Activated B cell treated with CpG ODN at 0.5 μM for 24 hours (primary cell): ENCODE measurements at regions not wholly inside any gene's neighbourhood (a gene's known extent, or its start where the extent isn't known, plus 50 kb on each side); places are given as distances from the start of the nearest gene placed in this dataset.

ENCODE experiments used
- ATAC-seq: fragments of 200-7000 bp; cut with Tn5 transposase; one replicate; pipeline ENCODE4 v1.10.0; 2021; ENCODE audit warnings: low read depth, mild to moderate bottlenecking, moderate library complexity
- CTCF ChIA-PET: fragments of 350-600 bp; sonication (Branson Sonifier 250); formaldehyde crosslinking; loops from one replicate; lab custom pipeline; 2021; ENCODE audit warnings: antibody characterized with exemption; lab: Charles Lee
- POLR2A ChIA-PET: fragments of 350-600 bp; sonication (Branson Sonifier 250); formaldehyde crosslinking; loops from one replicate; lab custom pipeline; 2021; ENCODE audit warnings: antibody characterized with exemption; lab: Charles Lee
- DNase-seq: peaks from one replicate; pipeline ENCODE4 v3.0.0; 2022
- H3K27ac Mint-ChIP-seq: one replicate; pipeline ENCODE4 v1.8.0; 2020; ENCODE audit warnings: mixed read lengths
- H3K27me3 Mint-ChIP-seq: one replicate; pipeline ENCODE4 v1.8.0; 2021; ENCODE audit warnings: mixed read lengths
- H3K36me3 Mint-ChIP-seq: one replicate; pipeline ENCODE4 v1.8.0; 2021; ENCODE audit warnings: low read depth, mixed read lengths
- H3K4me1 Mint-ChIP-seq: one replicate; pipeline ENCODE4 v1.8.0; 2021; ENCODE audit warnings: mixed read lengths
- H3K4me3 Mint-ChIP-seq: one replicate; pipeline ENCODE4 v1.8.0; 2020; ENCODE audit warnings: mild to moderate bottlenecking, mixed read lengths
- H3K9me3 Mint-ChIP-seq: one replicate; pipeline ENCODE4 v1.8.0; 2020; ENCODE audit warnings: mixed read lengths
- intact Hi-C: fragments of 100-400 bp; cut with micrococcal nuclease; formaldehyde crosslinking; loops from one replicate; pipeline ENCODE4 v1.15.1; 2024
- TF ChIP-seq, protein P1 (sequence below): fragments of 200-600 bp; IDR thresholded peaks from one replicate; pipeline ENCODE4 v1.8.0; 2022; ENCODE audit warnings: antibody characterized with exemption, mild to moderate bottlenecking

- Mint-ChIP-seq H3K27me3 (no peaks in the 10 kb centered on the region), H3K27ac (no peak overlapping the region), H3K4me3 (no peak overlapping the region), H3K9me3 (peaks cover 5% of the 10 kb centered on the region), H3K4me1 (no peaks in the 10 kb centered on the region), H3K36me3 (no peaks in the 10 kb centered on the region)
- TF ChIP-seq, protein P1, sequence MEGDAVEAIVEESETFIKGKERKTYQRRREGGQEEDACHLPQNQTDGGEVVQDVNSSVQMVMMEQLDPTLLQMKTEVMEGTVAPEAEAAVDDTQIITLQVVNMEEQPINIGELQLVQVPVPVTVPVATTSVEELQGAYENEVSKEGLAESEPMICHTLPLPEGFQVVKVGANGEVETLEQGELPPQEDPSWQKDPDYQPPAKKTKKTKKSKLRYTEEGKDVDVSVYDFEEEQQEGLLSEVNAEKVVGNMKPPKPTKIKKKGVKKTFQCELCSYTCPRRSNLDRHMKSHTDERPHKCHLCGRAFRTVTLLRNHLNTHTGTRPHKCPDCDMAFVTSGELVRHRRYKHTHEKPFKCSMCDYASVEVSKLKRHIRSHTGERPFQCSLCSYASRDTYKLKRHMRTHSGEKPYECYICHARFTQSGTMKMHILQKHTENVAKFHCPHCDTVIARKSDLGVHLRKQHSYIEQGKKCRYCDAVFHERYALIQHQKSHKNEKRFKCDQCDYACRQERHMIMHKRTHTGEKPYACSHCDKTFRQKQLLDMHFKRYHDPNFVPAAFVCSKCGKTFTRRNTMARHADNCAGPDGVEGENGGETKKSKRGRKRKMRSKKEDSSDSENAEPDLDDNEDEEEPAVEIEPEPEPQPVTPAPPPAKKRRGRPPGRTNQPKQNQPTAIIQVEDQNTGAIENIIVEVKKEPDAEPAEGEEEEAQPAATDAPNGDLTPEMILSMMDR, result no peak
- intact Hi-C loops, result no loop called here
- POLR2A ChIA-PET, result no interaction called here
- DNase-seq (no peak), ATAC-seq (no peak)
- CTCF ChIA-PET, result no interaction called here
These were observed 321.8 kb upstream of the SMIM30 start for GRCh38 chr7:113440173-113440572.

DNA sequence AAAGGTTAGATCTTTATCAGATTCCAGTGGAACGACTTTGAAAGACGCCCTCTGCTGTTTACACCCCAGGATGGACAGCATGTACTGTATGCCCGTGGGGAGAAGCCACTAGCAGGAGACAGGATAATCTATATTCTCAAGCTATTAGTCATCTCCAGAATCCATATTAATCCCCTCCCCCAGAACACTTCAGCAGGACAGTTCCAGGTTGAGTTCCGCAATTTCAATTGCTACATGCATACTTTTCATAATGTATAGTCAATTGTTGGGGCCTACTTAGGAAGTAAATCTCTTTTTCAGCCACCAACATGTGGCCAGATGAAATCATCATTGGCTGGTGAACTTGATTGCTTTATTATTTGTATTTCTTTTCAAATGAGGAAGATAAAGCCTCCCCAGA lies 313.1 kb upstream of the SMIM30 start:
- ATAC-seq, result no peak
- DNase-seq, result no peak
- Mint-ChIP-seq H3K27ac (no peak overlapping the region), H3K4me3 (no peak overlapping the region), H3K27me3 (no peaks in the 10 kb centered on the region), H3K4me1 (no peaks in the 10 kb centered on the region), H3K36me3 (no peaks in the 10 kb centered on the region), H3K9me3 (no peaks in the 10 kb centered on the region)
- POLR2A ChIA-PET, result no interaction called here
- intact Hi-C loops, result no loop called here
- TF ChIP-seq, protein P1, result no peak
- CTCF ChIA-PET, result no interaction called here

- Mint-ChIP-seq H3K27me3 (no peaks in the 10 kb centered on the region), H3K27ac (no peak overlapping the region), H3K4me3 (no peak overlapping the region), H3K4me1 (peaks cover 3% of the 10 kb centered on the region), H3K36me3 (no peaks in the 10 kb centered on the region), H3K9me3 (no peaks in the 10 kb centered on the region)
- ATAC-seq, result no peak
- ChIA-PET POLR2A (no interaction called here), CTCF (interaction anchor here (0.8 to 8.4 kb wide), 2 partner anchors 874 to 1683 kb away, joined by 3 to 81 read pairs; no protein-coding TSS in a partner anchor)
- no peak for DNase-seq
- intact Hi-C loops, result no loop called here
- TF ChIP-seq, protein P1, result no peak
These were observed 305.9 kb upstream of the SMIM30 start for GRCh38 chr7:113424185-113424817.

DNA sequence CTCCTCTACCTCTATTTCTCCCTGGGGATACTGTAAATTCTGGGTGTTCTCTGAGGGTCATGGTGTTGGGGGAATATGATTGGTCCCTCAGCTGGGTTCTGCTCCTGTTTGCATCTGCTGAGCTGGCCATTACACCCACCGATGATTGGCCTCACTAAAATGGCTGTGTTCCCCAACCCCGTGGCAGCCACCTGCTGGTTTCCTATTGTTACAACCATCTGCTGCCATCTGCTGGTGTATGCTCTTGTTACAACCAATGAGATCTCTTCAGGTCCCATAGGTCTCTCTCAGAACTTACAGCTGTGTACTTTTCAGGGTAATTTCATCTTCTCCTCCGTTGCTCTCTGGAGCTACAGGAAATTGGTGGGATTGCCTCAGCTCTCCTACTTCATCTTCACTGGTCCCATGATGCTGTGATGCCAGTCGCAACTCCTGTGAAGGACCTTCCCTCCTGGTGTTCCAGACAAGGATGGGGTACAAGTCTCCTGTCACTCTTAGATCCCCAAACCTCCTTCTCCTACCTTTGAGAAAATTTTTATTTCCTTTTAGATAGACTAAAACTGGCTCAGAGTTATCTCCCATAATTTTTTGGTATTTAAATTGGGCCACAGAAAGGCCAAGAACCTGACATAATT lies 303.5 kb upstream of the SMIM30 start:
- H3K36me3 Mint-ChIP-seq, result no peaks in the 10 kb centered on the region
- peaks cover 3% of the 10 kb centered on the region for H3K4me1 Mint-ChIP-seq
- H3K4me3 Mint-ChIP-seq, result no peak overlapping the region
- no peaks in the 10 kb centered on the region for H3K9me3 Mint-ChIP-seq
- intact Hi-C loops, result loop anchor here (1.0 kb wide), 6 partner anchors 407 to 1681 kb away; no protein-coding TSS in a partner anchor
- no peaks in the 10 kb centered on the region for H3K27me3 Mint-ChIP-seq
- peak; percentile 32 for DNase-seq
- ChIA-PET POLR2A (no interaction called here), CTCF (interaction anchor here (0.6 to 8.4 kb wide), 14 partner anchors 10 to 1682 kb away, joined by 3 to 81 read pairs (median 4); no protein-coding TSS in a partner anchor)
- ATAC-seq, result peak; percentile 99
- H3K27ac Mint-ChIP-seq, result no peak overlapping the region
- TF ChIP-seq, protein P1, result no peak

GRCh38 chr7:113414401-113415035 lies 296.2 kb upstream of the SMIM30 start:
- no peak for DNase-seq
- no peak overlapping the region for H3K4me3 Mint-ChIP-seq
- POLR2A ChIA-PET, result no interaction called here
- no peaks in the 10 kb centered on the region for H3K36me3 Mint-ChIP-seq
- TF ChIP-seq, protein P1, result no peak
- no peaks in the 10 kb centered on the region for H3K9me3 Mint-ChIP-seq
- CTCF ChIA-PET, result interaction anchor here (0.9 kb wide), 1 partner anchor 864 kb away, joined by 3 read pairs; no protein-coding TSS in a partner anchor
- no peaks in the 10 kb centered on the region for H3K4me1 Mint-ChIP-seq
- H3K27ac Mint-ChIP-seq, result no peak overlapping the region
- intact Hi-C loops, result no loop called here
- H3K27me3 Mint-ChIP-seq, result no peaks in the 10 kb centered on the region
- ATAC-seq, result no peak
